ENCODE measurements at regions not wholly inside any gene's neighbourhood (a gene's known extent, or its start where the extent isn't known, plus 50 kb on each side); places are given as distances from the start of the nearest gene placed in this dataset.

GRCh38 chr15:62741106-62741505 is 301.4 kb upstream of the TPM1 start:
- TF ChIP-seq IRF2 (CRISPR knock-in tag; IDR thresholded peaks at IDR 0.05; ENCODE audit: borderline replicate concordance, low read depth) (no peak), CTCF (IDR thresholded peaks at IDR 0.05) (no peak), ZSCAN18 (CRISPR knock-in tag; IDR thresholded peaks at IDR 0.05) (no peak), SP1 (CRISPR knock-in tag; conservative IDR thresholded peaks at IDR 0.05) (no peak), ZBTB43 (CRISPR knock-in tag; IDR thresholded peaks at IDR 0.05) (no peak), STAT6 (CRISPR knock-in tag; conservative IDR thresholded peaks at IDR 0.05; ENCODE audit: low read depth) (no peak), NR2C2 (CRISPR knock-in tag; IDR thresholded peaks at IDR 0.05) (no peak), CREB1 (CRISPR knock-in tag; IDR thresholded peaks at IDR 0.05) (no peak)
